Common myeloid progenitor, CD34-positive (primary cell): ENCODE measurements at regions not wholly inside any gene's neighbourhood (a gene's known extent, or its start where the extent isn't known, plus 50 kb on each side); places are given as distances from the start of the nearest gene placed in this dataset.

Source experiments
- CTCF ChIA-PET: fragments of 350-600 bp; sonication (Branson Sonifier 250); formaldehyde crosslinking; loops from one replicate; lab custom pipeline; 2021; ENCODE audit warnings: antibody characterized with exemption; lab: Charles Lee
- POLR2A ChIA-PET: fragments of 350-600 bp; sonication (Branson Sonifier 250); formaldehyde crosslinking; loops from one replicate; lab custom pipeline; 2021; ENCODE audit warnings: antibody characterized with exemption; lab: Charles Lee
- DNase-seq, 3 donors: peaks; one replicate each; pipeline versions ENCODE4 v3.0.0 to v3.0.0-alpha.2; 2013
- H3K27ac ChIP-seq, 2 experiments: 1 replicate in 1 of 2; 2 replicates in 1 of 2; pipeline ENCODE4 v1.7.0; 2013; ENCODE audit warnings: inconsistent platforms in 2 of 2, low read length in 2 of 2, mild to moderate bottlenecking in 2 of 2, low read depth in 1 of 2, moderate library complexity in 1 of 2; ENCODE audit not compliant: severe bottlenecking in 2 of 2, insufficient read depth in 1 of 2, poor library complexity in 1 of 2
- H3K27me3 ChIP-seq, 5 experiments: replicated peaks in 2 of 5; 1 replicate in 3 of 5; 2 replicates in 2 of 5; pipeline versions ENCODE4 v1.6.1 to v1.7.0; 2013; ENCODE audit warnings: low read length in 4 of 5, mild to moderate bottlenecking in 2 of 5, moderate library complexity in 2 of 5, inconsistent platforms in 1 of 5; ENCODE audit not compliant: insufficient read depth in 5 of 5, control insufficient read depth in 4 of 5
- H3K36me3 ChIP-seq, 4 experiments: 1 replicate in 2 of 4; 2 replicates in 2 of 4; pipeline versions ENCODE4 v1.6.1 to v1.7.0; 2013; ENCODE audit warnings: low read length in 3 of 4, control low read depth in 1 of 4, mild to moderate bottlenecking in 1 of 4; ENCODE audit not compliant: control insufficient read depth in 4 of 4, insufficient read depth in 4 of 4
- H3K4me1 ChIP-seq, 4 experiments: 1 replicate in 3 of 4; 2 replicates in 1 of 4; pipeline versions ENCODE4 v1.6.1 to v1.7.1; 2013; ENCODE audit warnings: low read length in 3 of 4, mild to moderate bottlenecking in 3 of 4, control low read depth in 1 of 4, inconsistent platforms in 1 of 4, moderate library complexity in 1 of 4; ENCODE audit not compliant: control insufficient read depth in 4 of 4, insufficient read depth in 4 of 4; ENCODE audit errors: control extremely low read depth in 1 of 4
- H3K4me3 ChIP-seq, 7 experiments: 1 replicate in 4 of 7; 2 replicates in 3 of 7; pipeline versions ENCODE4 v1.5.1 to v1.7.0; 2013; ENCODE audit warnings: mild to moderate bottlenecking in 7 of 7, low read length in 6 of 7, moderate library complexity in 6 of 7, inconsistent platforms in 2 of 7, low read depth in 2 of 7, control low read depth in 1 of 7; ENCODE audit not compliant: insufficient read depth in 4 of 7, control insufficient read depth in 1 of 7; ENCODE audit errors: extremely low read depth in 1 of 7
- H3K9me3 ChIP-seq, 5 experiments: 1 replicate in 4 of 5; 2 replicates in 1 of 5; pipeline versions ENCODE4 v1.6.1 to v1.7.1; 2013; ENCODE audit warnings: low read length in 4 of 5, mild to moderate bottlenecking in 2 of 5, inconsistent platforms in 1 of 5, low read depth in 1 of 5, moderate library complexity in 1 of 5; ENCODE audit not compliant: control insufficient read depth in 4 of 5, insufficient read depth in 2 of 5; ENCODE audit errors: control extremely low read depth in 1 of 5
- whole genome bisulfite sequencing: methylation state at CpG from one replicate; pipeline ENCODE4 v1.1.5; 2013; ENCODE audit not compliant: insufficient coverage; 5-methylcytosine and 5-hydroxymethylcytosine counted together

DNA sequence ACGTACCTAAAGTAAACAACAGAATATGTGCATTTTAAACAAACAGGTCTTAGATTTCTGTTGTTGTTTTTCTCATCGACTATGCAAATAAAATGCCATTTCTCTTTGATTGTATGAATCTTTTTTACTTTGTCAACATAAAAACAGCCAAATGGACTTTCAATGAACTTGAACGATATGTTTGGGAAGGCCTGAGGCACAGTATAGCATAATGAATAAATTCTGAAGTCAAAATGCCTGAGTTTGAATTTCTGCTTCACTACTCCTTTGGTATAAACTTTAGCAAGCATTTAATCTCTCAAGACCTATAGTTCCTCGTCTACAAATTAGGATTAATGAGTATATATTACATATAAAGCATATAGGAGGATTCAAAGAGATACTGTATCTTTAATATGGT, 1369.9 kb upstream of the TENM4 start:
- no CpG with 5 or more reads among the region's 4 CpGs for WGBS
- DNase-seq, result no peak
- ChIA-PET CTCF (no interaction called here), POLR2A (no interaction called here)
- no peak overlapping the region for H3K4me3 ChIP-seq
- no peak overlapping the region for H3K27ac ChIP-seq
- H3K27me3 ChIP-seq, result no peaks in the 10 kb centered on the region
- H3K4me1 ChIP-seq, result peaks cover 0 to 3% (median under 1%) of the 10 kb centered on the region in 4 experiments
- H3K9me3 ChIP-seq, result no peaks in the 10 kb centered on the region
- H3K36me3 ChIP-seq, result no peaks in the 10 kb centered on the region

GRCh38 chr11:80798174-80798573, 1357.3 kb upstream of the TENM4 start:
- H3K4me1 ChIP-seq, result no peaks in the 10 kb centered on the region
- POLR2A ChIA-PET, result no interaction called here
- no peaks in the 10 kb centered on the region for H3K36me3 ChIP-seq
- H3K27ac ChIP-seq, result no peak overlapping the region
- WGBS, result 91% methylated on average over 7 of the region's 8 CpGs
- peaks cover 0 to 10% (median 0%) of the 10 kb centered on the region in 5 experiments for H3K9me3 ChIP-seq
- CTCF ChIA-PET, result no interaction called here
- no peak overlapping the region for H3K4me3 ChIP-seq
- no peak for DNase-seq
- no peaks in the 10 kb centered on the region for H3K27me3 ChIP-seq

DNA sequence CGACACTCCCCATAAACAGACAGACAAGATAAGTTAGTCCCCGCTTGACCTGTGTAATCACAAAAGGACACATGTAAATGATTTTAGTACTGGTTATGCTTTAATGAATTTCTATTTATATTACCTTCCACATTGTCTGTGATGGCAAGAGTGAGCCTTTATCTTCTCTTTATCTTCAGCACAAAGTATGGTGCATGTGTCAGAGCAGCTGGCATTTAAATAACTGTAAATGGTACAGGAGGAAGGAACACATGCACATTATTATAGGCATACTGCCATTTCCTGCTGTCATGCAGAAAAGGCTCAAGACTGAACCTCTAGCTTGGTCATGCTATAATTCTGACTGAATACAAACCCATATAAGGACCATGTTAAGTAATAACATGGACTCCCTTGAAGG, 1342.7 kb upstream of the TENM4 start:
- peak in 2 of 3 donors; percentile 4 to 72 for DNase-seq
- ChIA-PET POLR2A (no interaction called here), CTCF (no interaction called here)
- H3K27ac ChIP-seq, result no peak overlapping the region
- H3K4me3 ChIP-seq, result no peak overlapping the region
- no peaks in the 10 kb centered on the region for H3K4me1 ChIP-seq
- H3K27me3 ChIP-seq, result no peaks in the 10 kb centered on the region
- no peaks in the 10 kb centered on the region for H3K36me3 ChIP-seq
- H3K9me3 ChIP-seq, result no peaks in the 10 kb centered on the region
- WGBS, result no CpG with 5 or more reads among the region's 2 CpGs

DNA sequence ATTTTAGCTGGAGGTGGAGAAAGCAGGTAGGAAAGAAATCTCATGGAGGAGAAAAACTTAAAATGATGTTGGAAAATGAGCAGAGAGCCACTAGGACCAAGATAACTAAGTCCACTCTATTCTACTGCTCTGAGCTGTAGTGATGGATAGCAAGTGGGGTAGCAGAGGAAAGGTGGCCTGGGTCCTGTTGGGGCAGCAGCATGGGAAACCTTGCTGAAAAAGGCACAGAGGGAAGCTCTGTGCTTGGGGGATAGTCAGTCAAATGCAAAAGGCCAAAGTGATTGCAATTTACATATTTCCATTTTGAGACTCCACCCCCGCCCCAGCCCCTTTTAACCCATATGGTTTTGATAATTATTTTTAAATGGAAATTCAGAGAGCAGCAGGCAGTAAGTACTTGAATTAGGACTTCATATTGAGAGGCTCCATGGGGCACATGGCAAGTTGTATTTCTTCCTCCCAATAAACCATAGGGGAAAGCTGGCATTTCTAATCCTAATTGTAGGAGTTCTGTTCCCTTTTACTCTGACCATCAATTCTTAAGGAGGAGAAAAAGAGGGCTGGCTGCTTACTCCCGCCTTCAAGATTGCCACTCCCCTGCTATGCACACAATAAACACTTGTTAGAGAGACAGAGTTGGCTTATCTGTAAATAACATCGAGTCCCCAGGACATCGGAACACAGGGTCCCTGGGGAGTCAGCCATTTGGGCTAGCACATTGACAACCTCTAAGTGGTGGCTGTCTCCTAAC, 1341.5 kb upstream of the TENM4 start:
- WGBS, result 100% methylated on average over 3 of the region's 4 CpGs
- no peaks in the 10 kb centered on the region for H3K4me1 ChIP-seq

DNA sequence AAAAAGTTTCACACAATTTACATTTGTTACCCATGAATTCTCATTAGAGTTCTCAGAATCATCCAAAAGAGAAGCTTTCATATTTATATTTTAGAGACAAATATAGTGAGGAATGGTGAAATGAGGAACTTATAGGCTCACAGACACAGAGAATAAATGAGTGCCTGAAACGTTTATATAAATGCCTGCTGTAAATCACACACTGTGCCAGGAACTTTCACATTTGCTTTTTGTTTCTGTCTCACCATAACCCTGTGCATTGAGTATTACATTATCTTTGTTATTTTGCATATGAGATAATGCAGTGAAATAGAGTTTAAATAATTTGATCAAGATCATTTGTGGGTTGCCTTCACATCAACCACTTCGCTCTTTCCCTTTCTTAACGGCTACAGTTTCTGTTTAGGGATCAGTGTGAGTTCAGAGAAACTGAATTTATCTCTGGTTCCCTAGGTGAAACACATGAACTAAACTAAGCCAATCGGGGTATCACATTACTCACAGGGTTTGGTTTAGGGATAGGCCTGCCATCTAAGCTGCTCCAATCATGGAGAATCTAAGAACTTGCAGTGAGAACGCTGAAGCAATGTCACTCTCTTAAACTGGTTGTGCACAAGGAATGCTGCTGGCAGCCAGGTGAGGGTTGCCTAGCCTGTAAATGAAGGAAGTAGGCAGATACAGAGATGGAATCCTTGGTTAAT, 1339.2 kb upstream of the TENM4 start:
- DNase-seq, result peak in 2 of 3 donors; percentile 0 to 54
- WGBS, result 47% methylated on average over 3 of the region's 5 CpGs
- Histone ChIP-seq H3K27me3 (no peaks in the 10 kb centered on the region), H3K9me3 (no peaks in the 10 kb centered on the region), H3K36me3 (no peaks in the 10 kb centered on the region), H3K4me3 (peak overlapping the region in 2 of 7 experiments; percentile 8 to 20), H3K4me1 (no peaks in the 10 kb centered on the region), H3K27ac (no peak overlapping the region)
- ChIA-PET CTCF (no interaction called here), POLR2A (no interaction called here)

More for the DNA sequence above, 1341.5 kb upstream of the TENM4 start:
- no peak overlapping the region for H3K27ac ChIP-seq
- ChIA-PET POLR2A (no interaction called here), CTCF (interaction anchor here (0.6 kb wide), 1 partner anchor 13 kb away, joined by 3 read pairs; no protein-coding TSS in a partner anchor)
- H3K4me3 ChIP-seq, result no peak overlapping the region
- H3K36me3 ChIP-seq, result no peaks in the 10 kb centered on the region
- no peaks in the 10 kb centered on the region for H3K27me3 ChIP-seq
- no peaks in the 10 kb centered on the region for H3K9me3 ChIP-seq
- DNase-seq, result no peak

DNA sequence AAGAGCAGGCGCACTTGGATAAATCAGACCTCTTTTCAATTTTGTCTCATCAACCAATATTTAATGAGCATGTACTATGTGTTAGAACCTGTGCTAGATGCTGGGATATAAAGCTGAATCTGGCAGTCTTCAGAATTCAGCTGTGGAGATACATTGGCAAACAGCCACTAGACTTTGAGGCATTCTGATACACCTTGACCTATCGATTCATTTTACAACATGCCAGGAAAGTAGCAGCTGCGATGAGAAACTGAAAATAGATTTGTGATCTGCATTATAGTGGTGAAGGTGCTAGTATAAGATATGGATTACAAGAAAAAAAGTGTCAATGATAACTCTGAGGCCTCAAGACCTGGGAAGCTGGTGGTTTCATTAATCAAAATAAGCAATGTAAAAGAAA, 1338.1 kb upstream of the TENM4 start:
- H3K27me3 ChIP-seq, result no peaks in the 10 kb centered on the region
- DNase-seq, result no peak
- no peaks in the 10 kb centered on the region for H3K4me1 ChIP-seq
- WGBS, result no CpG with 5 or more reads among the region's 3 CpGs
- ChIA-PET POLR2A (no interaction called here), CTCF (no interaction called here)
- no peaks in the 10 kb centered on the region for H3K36me3 ChIP-seq
- no peaks in the 10 kb centered on the region for H3K9me3 ChIP-seq
- H3K27ac ChIP-seq, result no peak overlapping the region
- H3K4me3 ChIP-seq, result no peak overlapping the region

DNA sequence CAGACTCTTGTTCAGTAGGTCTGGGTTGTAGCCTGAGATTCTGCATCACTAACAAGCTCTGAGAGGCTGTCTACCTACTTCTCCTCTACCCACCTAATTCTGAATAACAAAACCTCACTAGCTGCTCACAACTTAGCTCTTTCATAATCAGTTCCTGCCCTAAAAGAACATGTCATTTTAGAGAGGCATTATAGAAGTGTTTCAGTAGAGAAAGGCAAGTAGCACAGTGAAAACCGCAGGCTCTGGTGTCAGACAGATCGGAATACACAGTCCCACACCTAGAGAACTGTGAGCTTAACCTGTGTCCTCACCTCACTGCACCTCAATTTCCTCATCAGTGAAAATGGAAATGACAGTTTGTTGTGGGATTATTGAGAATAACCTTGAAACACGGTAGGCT, 1337.6 kb upstream of the TENM4 start:
- 79% methylated on average over 3 of the region's 3 CpGs for WGBS
- ChIA-PET POLR2A (no interaction called here), CTCF (no interaction called here)
- Histone ChIP-seq H3K4me1 (no peaks in the 10 kb centered on the region), H3K4me3 (no peak overlapping the region), H3K27me3 (no peaks in the 10 kb centered on the region), H3K9me3 (no peaks in the 10 kb centered on the region), H3K27ac (no peak overlapping the region), H3K36me3 (no peaks in the 10 kb centered on the region)
- no peak for DNase-seq
